ACHN (cell line): ENCODE measurements at regions not wholly inside any gene's neighbourhood (a gene's known extent, or its start where the extent isn't known, plus 50 kb on each side); places are given as distances from the start of the nearest gene placed in this dataset.

Experiments used
- DNase-seq: peaks from one replicate; pipeline ENCODE4 v3.0.0-alpha.2; 2015
- in situ Hi-C: cut with HindIII; loops from 2 replicates; pipeline ENCODE4 v1.10.0; 2017; ENCODE audit warnings: low sequenced_read_pairs, low pct_ligation_motif_present, low pct_unique_long_range_greater_than_20kb

DNA sequence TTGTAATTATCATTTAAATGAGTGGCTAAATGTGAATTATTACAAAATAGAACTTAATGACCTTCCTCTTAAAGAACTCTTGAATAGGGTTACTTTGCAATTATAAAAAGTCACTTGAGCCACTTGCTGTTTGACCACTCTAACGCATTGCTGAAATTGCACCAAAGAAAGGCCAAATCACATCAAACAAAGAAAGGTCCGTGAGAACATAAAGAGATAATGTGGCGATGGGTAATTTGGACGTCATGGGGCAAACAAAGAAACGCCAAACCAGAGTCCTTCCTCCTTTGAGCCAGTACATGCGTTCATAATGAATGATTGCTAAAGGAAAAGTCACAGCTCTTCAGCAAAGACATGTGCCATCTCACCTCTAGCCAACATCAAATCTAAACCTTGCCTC is 229.8 kb upstream of the STS start:
- in situ Hi-C loops = no loop called here

DNA sequence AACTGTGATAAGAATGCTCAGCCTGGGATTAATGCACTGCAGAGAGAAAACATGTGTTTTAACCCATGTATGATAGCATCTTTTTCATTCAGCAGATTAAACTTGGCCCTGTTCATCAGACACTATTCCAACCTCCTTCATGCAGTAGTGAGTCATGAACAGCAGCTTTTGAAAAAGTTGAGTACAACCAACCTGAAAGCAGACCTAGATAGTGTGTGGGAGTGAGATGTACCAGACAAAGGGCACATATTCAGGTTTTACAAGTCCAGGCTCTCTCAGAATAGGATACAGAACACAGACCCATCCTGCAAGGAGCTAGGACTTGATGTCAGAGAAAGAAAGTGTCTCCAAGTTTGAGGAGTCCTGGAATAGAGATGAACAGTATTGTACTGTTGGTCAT is 237.3 kb upstream of the STS start:
- no peak for DNase-seq
- in situ Hi-C loops = no loop called here

More for the DNA sequence above, 229.8 kb upstream of the STS start:
- DNase-seq = no peak

DNA sequence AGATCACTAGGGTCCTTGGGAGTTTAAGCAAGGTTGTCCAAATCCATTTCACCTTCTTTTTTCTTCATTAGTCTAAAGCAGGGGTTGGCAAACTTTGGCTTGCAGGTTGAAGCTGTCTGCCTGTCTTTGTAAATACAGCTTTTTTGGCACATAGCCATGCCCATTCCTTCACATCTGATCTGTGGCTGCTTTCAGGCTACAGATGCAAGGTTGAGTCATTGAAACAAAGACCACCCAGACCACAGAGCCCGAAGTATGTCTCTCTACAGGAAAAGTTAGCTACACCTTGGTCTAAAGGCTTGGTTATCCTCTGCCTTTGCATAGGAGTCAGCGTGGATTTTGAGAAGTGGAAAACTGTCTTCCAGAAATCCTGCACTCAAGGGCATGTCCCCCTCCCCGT is 238.1 kb upstream of the STS start:
- in situ Hi-C loops = no loop called here
- DNase-seq = no peak

DNA sequence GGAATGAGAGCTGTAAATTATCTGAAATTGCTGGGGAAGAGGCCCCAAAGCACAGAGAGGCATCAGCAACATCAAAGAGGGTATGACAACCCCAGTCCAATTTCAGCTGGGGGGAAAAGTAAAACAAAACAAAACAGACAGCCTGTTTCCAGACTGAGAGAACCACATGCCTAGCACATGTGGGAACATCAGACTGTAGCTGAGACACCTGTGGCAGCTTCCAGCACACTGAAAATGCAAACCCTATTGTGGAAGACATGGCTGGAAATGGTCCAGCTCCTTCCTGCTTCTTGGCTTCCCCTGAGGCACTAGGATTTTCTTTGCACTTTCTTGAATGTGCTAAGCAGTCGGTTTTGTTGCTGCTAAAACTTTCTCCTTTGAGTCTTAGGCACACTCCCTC is 240.9 kb upstream of the STS start:
- no peak for DNase-seq
- in situ Hi-C loops = no loop called here

DNA sequence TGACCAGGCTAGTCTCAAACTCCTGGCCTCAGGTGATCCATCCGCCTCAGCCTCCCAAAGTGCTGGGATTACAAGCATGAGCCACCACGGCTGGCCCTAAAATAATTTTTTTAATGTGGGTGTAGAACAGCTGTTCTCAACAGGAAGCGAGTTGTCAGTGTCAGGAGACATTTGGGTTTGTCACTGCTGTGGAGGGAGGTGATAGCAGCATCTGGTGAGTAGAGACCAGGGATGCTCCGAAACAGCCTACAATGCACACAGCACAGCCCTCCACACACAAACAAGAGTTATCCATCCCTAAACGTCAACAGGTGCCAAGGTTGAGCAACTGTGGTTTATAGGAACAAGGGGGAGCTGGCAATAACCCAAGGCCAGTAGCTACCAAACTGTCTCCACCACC is 243.4 kb upstream of the STS start:
- no peak for DNase-seq
- in situ Hi-C loops = no loop called here

DNA sequence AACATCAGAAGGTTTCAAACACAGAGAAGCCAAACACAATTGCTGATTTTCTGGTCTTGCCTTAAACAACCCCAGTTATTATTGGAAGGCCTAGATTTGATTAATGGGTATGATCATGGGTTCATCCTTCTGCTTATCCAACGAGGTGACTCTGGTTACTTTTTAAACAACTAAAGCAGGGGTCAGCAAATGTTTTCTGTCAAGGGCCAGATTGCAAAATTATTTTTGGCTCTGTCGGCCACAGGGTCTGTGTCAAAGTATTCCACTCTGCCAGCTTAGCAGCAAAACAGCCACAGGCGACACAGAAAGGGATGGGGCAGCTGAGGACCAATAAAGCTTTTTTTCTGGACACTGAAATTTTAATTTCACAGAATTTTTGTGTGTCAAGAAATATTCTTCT is 249.1 kb upstream of the STS start:
- no peak for DNase-seq
- in situ Hi-C loops = no loop called here

DNA sequence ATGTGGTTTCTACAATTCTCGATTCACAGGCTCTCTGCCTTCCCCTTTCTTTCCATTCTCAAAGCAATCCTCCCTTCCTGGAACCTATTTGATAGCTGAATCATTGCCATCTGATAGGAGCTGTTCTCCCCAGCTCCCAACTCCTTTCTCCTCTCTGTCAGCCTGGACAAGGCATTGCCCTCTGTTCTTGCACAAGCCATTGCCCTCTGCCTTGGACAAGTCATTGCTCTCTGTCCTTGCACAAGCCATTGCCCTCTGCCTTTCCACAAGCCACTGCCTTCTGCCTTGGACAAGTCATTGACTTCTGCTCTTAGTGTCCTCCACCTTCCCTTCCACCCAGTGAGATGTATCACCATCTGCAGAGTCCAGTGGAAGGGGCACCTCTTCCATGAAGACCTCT is 256.1 kb upstream of the STS start:
- DNase-seq = no peak
- in situ Hi-C loops = no loop called here

DNA sequence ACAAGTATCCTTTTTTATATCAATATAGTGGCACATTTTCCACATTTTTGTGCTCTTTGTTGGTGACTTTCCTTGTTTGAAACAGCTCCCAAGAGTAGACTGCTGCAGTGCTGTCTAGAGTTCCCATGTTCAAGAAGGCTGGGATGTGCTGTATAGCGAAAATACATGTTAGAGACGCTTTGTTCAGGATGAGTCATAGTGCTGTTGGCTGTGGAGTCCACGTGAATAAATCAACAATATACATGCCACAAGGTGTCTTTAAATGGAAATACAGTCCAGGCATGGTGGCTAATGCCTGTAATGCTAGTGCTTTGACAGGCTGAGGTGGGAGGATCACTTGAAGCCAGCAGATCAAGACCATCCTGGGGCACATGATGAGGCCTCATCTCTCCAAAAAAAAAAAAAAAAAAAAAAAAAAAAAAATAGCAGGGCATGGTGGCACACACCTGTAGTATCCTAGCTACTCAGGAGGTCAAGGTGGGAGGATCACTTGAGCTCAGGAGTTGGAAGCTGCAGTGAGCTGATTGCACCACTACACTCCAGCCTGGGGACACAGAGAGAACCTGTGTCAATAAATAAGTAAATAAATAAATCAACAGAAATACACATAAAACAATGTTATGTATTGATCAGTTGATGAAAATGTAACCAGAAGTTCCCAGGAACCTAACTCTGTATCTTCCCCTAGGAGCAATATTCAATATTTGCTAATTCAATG is 256.8 kb upstream of the STS start:
- in situ Hi-C loops = no loop called here
- DNase-seq = no peak

DNA sequence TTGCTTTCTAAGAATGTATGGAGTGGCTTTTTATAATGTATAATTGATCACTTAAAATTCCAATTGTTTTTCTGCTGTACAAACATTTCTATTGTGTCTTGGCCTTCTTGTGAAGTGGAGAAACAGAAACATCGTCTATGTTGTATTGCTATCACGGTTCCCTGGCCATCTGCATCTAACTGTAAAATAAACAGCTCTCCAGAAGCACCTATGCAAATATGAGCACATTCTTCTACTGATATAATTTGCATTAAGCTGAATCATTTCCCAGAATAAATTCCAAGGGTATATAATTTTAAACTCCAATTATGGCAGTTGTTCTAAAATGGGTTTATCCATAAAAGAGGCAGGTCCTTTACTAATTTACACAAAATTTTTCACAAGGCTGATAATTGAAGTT is 261.6 kb upstream of the STS start:
- in situ Hi-C loops = no loop called here
- no peak for DNase-seq

DNA sequence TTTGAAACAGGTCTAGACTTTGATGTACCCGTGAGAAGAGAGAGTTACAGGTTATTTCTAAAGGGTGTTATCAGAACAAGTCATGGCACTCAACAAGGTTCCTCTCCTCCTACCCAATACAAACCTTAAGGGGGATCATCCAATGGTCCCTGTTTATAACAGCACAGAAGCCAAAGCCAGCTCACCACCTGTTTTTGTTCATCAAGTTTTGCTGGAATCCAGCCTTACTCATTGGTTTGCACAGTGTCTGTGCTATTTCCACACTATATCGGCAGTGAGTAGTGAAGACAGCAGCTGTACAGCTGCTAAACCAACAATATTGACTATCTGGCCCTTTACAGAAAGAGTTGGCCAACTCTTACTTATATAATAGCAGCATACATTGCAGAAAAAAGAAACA is 262.1 kb upstream of the STS start:
- in situ Hi-C loops = no loop called here
- no peak for DNase-seq

DNA sequence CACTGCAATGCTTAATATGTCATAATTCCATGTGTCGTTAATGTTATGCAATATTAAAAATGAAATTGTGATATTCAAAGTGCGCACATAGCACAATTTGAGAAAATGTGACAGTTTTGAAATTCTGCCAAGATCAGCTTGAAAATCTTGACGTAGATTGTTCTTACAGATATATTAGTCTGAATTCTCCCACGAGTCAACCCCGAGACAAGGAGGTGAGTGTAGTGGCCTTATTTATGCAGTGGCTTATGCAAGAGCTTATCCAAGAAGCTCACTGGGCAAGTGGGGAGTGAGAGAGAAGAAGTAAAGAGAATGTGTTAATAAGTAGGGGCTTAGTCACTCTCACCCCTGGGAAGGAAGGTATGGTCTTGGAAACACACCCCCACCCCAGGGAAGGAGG is 286.1 kb upstream of the STS start:
- DNase-seq = no peak
- in situ Hi-C loops = no loop called here

DNA sequence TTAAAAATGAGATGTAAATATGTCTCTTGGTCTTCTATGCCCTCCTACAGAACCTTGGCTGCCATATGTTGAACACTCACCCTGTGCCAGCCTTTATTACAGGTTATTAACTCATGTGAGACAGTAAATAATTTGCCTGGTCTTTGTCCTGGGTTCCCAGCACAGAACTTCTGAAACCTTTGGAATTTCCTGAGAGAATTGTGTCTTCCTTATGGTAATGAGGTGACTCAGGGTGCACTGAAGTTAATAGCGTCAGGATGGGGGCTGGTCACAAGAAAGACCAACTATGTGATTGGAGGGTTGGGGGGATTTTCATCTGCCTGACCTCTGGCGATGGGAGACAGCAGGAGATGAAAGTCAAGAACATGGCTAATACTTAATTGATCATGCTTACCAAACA is 289.8 kb upstream of the STS start:
- in situ Hi-C loops = no loop called here
- DNase-seq = no peak

DNA sequence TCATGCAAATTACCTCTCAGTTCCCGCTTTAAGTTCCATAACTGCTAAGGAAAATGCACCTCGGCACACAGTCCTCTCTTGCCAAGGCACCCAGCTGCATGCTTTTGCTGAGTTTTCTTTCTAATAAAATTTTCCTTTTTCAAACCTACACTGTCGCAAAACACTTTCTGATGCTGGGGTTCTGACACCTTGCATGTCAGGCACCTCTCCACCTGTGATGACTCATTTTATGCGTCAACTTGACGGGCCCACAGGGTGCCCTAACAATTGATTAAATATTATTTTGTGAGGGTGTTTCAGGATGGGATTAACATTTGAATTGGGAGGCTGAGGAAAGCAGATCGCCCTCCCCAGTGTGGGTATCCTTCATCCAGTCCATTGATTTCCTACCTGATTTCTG is 291.0 kb upstream of the STS start:
- no peak for DNase-seq
- in situ Hi-C loops = no loop called here

DNA sequence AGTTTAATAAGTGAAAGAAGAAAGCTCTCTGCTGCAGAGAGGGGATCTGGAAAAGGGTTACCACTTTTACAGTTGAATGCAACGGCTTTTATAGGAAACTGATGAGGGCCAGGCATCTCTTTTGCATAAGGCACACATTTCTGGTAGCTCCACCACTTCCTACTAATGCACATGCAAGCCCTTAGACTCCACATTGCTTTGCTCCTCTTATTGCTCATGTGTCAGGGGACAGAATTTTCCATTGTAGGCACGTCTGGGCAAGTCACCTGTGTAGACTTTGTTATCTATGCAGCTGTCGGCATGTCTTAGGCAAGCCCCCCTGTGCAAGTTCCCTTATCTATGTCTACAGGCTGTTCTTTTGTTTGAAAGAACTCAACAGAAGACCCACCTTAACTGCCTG is 294.6 kb upstream of the STS start:
- DNase-seq = no peak
- in situ Hi-C loops = no loop called here

DNA sequence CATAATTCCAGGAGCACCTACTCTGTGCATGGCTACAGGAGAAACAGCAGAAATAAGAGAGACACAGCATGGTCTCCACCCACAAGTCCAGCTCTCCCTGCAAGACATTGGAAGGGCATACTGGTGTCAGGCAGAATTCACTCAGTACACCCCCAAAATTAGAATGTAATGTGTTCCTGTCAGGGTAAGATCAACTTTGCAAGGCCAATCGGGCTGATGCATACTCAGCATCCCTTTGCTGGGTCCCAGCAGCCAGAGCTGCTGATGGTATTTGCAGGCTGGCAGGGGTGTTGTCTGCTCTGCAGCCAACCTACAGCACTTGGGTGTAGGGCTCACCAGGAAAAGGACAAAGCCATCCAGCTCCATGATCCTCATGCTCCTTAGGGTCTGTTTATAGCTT is 295.4 kb upstream of the STS start:
- in situ Hi-C loops = no loop called here
- no peak for DNase-seq

DNA sequence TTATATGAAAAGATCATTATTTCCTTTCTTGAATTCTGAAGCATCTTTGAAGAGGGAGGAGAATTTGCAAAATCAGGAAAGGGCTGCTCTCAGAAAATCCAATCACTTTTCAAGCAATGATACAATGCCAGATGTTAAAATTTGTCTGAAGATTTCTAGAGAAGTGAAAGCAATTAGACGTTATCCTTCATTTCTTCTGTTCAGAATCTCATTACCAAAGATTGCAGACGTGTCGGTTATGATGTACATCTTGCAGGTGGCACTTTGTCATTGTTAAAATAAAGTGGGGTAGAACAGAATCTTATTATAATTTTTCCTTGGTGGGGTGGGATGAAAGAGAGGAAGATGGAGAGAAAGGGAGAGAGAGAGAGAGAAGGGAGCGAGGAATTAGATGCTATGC is 296.4 kb upstream of the STS start:
- in situ Hi-C loops = no loop called here
- DNase-seq = no peak

DNA sequence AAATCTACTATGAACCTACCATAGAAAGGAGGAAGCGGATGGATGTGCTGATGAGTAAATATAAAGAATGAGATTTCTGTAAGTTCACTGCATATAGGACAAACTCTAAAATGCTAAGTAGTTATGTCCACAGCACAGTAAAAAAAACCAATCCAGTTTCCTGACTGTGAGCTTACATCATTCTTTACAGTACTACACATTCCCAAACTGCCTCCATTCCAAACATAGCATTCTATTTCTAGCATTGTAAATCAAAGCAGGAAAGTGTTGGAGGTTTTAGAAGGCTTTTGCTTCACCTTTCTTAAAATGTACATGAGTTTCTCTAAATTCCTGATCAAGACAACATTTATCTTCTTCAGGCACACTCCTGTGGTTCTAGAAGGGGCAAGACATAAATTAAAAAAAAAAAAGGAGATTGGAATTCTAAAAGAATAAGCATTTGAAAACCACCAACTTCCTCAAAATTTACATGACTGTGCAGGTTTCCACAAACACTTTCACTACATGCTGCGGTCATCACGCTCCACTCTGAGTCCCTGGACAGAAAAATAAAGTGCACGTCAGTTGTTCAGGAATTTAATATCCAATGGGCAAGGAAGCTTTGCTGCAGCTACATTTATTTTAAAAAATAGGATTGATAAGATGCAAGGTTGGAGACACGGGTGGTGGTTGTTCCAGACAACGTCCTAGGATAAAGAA is 297.6 kb upstream of the STS start:
- no peak for DNase-seq
- in situ Hi-C loops = no loop called here

DNA sequence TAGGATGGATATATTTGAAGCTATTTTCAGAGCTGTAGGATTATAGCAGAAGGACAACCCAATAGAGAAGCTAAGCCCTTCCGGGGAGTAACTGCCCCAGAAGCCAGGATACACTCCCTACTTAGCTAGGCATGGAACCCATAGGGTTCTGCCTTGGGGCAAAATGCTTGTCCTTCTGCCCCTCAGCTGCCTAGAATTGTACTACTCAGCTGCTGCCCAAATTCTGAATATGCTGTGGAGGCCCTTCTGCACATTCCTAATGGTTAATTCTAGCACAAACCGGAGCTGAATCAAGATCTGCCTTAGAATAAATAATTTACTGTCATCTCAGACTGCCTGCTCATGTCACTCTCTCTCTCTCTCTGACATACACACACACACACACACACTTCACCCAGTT is 297.7 kb upstream of the VCX3A start:
- in situ Hi-C loops = no loop called here
- DNase-seq = no peak

DNA sequence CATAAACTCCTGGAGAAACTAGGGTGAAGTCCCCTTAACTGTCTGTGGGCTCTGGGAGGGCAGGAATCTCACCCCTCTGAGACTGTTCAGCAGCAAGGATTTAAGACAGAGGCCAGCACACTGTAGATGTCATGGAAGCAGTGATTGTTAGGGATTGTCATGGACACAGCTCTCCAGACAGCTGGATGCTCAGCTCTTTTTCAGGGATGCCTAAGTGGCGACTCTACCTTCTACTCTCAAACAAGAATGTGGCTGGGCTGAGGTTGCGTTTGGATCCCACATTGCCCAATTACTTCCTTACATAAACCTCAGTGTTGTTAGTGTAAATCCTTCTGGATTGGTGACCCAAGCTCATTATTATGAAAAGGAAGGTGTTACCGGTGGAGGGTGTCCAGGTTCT is 291.9 kb upstream of the VCX3A start:
- in situ Hi-C loops = no loop called here

DNA sequence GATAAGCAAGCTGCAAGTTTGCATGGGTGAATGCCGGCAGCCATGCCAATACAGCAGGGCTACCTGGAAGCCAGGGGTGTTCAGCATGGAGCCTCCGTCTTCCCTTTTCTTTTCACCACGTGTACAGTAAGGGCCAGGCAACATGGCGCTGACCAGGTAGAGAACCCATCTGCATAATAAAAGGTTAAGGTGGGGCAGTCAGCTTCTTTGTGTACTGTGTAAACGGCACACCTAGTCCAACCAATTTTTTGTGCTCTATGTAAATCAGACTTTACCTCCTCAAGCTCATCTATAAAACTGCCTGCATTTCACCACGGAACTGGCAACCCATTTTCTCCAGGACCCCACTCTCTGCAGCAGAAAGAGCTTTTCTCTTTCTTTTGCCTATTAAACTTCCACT is 286.8 kb upstream of the VCX3A start:
- DNase-seq = no peak
- in situ Hi-C loops = no loop called here

More for the DNA sequence above, 291.9 kb upstream of the VCX3A start:
- DNase-seq = no peak
